ENCODE measurements at regions not wholly inside any gene's neighbourhood (a gene's known extent, or its start where the extent isn't known, plus 50 kb on each side); places are given as distances from the start of the nearest gene placed in this dataset.
A peak's percentile ranks its signal among the peaks of the same experiment; 100 is the strongest.

- ATAC-seq (no peak), DNase-seq (no peak)
- Mint-ChIP-seq H3K36me3 (ENCODE audit: insufficient read depth) (no peaks in the 10 kb centered on the region), H3K27me3 (ENCODE audit: low read depth) (peaks cover 11% of the 10 kb centered on the region), H3K4me3 (no peak overlapping the region), H3K9me3 (no peaks in the 10 kb centered on the region), H3K4me1 (ENCODE audit: low read depth) (peaks cover 10% of the 10 kb centered on the region)
Observed at GRCh38 chr10:31606841-31607240, 287.8 kb downstream of the ZEB1 start.

DNA sequence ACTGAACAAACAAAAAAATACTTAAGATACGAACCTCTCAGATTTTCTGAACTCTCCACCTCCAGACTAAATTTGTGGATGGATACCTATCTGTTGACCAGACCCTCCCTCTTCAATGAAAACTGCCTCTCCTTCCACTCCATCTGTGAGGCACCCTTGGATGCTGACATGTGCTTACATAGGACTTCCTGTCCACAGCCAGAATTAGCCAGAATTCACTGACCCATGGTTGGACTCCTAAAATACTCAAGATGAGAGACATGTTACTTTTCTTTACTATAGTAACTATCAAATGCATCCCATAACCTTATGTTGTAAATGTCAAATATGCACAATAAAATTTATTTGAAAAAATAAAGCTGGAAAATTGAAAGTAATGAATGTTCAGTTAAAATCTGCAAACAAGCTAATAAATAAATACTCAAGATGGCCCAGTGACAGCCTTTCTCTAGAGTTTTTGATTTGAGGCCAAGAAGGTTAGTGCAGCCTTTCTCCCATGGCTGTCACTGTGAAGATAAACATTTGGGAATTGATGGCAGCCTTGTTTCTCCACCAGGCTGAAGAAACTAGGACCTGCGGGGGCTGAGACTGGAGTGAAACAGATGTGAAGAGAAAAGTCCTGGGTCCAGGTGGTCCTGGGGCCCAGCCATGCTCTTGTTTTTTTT is 287.0 kb downstream of the ZEB1 start:
- Mint-ChIP-seq H3K27me3 (ENCODE audit: low read depth) (peaks cover 5% of the 10 kb centered on the region), H3K4me3 (no peak overlapping the region), H3K9me3 (no peaks in the 10 kb centered on the region), H3K36me3 (ENCODE audit: insufficient read depth) (no peaks in the 10 kb centered on the region), H3K4me1 (ENCODE audit: low read depth) (peaks cover 15% of the 10 kb centered on the region)
- DNase-seq, result no peak
- no peak for ATAC-seq

GRCh38 chr10:31605426-31605825 is 286.4 kb downstream of the ZEB1 start:
- ATAC-seq (no peak), DNase-seq (no peak)
- no peak overlapping the region for H3K4me3 Mint-ChIP-seq
- peaks cover 5% of the 10 kb centered on the region for H3K27me3 Mint-ChIP-seq (ENCODE audit: low read depth)
- peaks cover 19% of the 10 kb centered on the region for H3K4me1 Mint-ChIP-seq (ENCODE audit: low read depth)
- no peaks in the 10 kb centered on the region for H3K36me3 Mint-ChIP-seq (ENCODE audit: insufficient read depth)
- H3K9me3 Mint-ChIP-seq, result no peaks in the 10 kb centered on the region

- Mint-ChIP-seq H3K4me3 (peak overlapping the region; percentile 80), H3K4me1 (ENCODE audit: low read depth) (peaks cover 22% of the 10 kb centered on the region), H3K9me3 (no peaks in the 10 kb centered on the region), H3K36me3 (ENCODE audit: insufficient read depth) (no peaks in the 10 kb centered on the region), H3K27me3 (ENCODE audit: low read depth) (peaks cover 5% of the 10 kb centered on the region)
- ATAC-seq (no peak), DNase-seq (no peak)
Observed at GRCh38 chr10:31604646-31605170, 285.7 kb downstream of the ZEB1 start.

DNA sequence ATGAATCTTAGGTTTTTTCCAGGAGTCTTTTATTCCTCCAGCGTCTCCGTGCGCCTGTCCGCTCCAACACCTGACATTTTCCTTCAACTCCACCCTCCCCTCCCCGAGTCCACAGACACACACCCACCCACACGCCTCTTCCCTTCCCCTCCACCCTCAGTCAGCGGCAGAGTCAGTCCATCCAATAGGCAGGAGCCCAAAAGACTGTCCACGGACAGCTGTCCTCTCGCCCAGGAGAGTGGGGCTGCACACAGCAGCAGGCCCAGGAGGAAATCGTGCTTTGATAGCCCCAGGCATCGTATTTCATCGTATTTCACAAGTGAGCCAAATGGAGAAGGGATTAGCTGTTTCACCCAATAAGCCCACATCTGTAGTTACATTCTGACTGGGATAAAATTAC is 285.1 kb downstream of the ZEB1 start:
- no peaks in the 10 kb centered on the region for H3K9me3 Mint-ChIP-seq
- peaks cover 22% of the 10 kb centered on the region for H3K4me1 Mint-ChIP-seq (ENCODE audit: low read depth)
- H3K27me3 Mint-ChIP-seq (ENCODE audit: low read depth), result peaks cover 5% of the 10 kb centered on the region
- no peaks in the 10 kb centered on the region for H3K36me3 Mint-ChIP-seq (ENCODE audit: insufficient read depth)
- ATAC-seq (no peak), DNase-seq (no peak)
- peak overlapping the region; percentile 80 for H3K4me3 Mint-ChIP-seq

- ATAC-seq, result peak; percentile 89 to 92
- DNase-seq, result peak; percentile 59
- Mint-ChIP-seq H3K9me3 (no peaks in the 10 kb centered on the region), H3K36me3 (ENCODE audit: insufficient read depth) (no peaks in the 10 kb centered on the region), H3K4me1 (ENCODE audit: low read depth) (peaks cover 22% of the 10 kb centered on the region), H3K27me3 (ENCODE audit: low read depth) (peaks cover 5% of the 10 kb centered on the region), H3K4me3 (peak overlapping the region; percentile 80)
Observed at GRCh38 chr10:31603235-31604087, 284.4 kb downstream of the ZEB1 start.

DNA sequence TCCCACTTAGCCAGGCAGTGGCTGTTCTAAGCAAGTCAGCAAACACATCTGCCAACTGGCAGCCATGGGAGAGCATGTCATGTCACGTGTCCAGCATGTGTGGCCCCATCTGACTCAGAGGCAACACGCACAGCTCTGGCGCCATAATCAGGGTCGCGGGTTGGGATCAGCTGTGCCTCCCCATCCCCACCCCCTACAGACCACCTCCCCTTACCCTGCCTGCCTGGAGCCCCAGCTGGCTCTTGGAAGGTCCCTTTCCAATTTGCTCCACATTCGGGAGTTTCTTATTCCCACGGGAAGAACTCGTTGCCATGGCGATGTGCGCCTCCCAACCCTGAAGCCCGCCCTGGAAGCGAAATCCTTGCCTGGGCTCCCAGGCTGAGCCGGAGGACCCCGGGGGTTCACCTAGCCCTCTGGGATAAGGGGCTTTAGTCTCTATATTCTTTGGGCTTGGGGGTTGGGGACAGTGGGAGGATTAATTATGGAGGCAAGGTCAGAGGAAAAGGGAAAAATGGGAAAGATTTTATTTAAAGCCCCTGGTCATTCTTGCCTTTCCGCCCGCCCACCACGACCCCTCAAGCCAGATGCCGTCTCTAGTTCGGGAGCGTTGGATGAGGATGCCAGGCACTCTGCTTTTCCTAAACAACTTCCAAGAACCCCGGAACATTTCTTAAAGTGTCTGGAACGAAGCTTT is 283.7 kb downstream of the ZEB1 start:
- no peak for ATAC-seq
- no peaks in the 10 kb centered on the region for H3K36me3 Mint-ChIP-seq (ENCODE audit: insufficient read depth)
- no peaks in the 10 kb centered on the region for H3K9me3 Mint-ChIP-seq
- H3K4me3 Mint-ChIP-seq, result peak overlapping the region; percentile 71
- peaks cover 22% of the 10 kb centered on the region for H3K4me1 Mint-ChIP-seq (ENCODE audit: low read depth)
- no peak for DNase-seq
- H3K27me3 Mint-ChIP-seq (ENCODE audit: low read depth), result peaks cover 4% of the 10 kb centered on the region

GRCh38 chr10:31601136-31601535 is 282.1 kb downstream of the ZEB1 start:
- Mint-ChIP-seq H3K9me3 (no peaks in the 10 kb centered on the region), H3K36me3 (ENCODE audit: insufficient read depth) (no peaks in the 10 kb centered on the region), H3K4me1 (ENCODE audit: low read depth) (peaks cover 22% of the 10 kb centered on the region), H3K27me3 (ENCODE audit: low read depth) (peaks cover 4% of the 10 kb centered on the region), H3K4me3 (no peak overlapping the region)
- DNase-seq, result no peak
- peak in 1 of 2 donors; percentile 17 for ATAC-seq

DNA sequence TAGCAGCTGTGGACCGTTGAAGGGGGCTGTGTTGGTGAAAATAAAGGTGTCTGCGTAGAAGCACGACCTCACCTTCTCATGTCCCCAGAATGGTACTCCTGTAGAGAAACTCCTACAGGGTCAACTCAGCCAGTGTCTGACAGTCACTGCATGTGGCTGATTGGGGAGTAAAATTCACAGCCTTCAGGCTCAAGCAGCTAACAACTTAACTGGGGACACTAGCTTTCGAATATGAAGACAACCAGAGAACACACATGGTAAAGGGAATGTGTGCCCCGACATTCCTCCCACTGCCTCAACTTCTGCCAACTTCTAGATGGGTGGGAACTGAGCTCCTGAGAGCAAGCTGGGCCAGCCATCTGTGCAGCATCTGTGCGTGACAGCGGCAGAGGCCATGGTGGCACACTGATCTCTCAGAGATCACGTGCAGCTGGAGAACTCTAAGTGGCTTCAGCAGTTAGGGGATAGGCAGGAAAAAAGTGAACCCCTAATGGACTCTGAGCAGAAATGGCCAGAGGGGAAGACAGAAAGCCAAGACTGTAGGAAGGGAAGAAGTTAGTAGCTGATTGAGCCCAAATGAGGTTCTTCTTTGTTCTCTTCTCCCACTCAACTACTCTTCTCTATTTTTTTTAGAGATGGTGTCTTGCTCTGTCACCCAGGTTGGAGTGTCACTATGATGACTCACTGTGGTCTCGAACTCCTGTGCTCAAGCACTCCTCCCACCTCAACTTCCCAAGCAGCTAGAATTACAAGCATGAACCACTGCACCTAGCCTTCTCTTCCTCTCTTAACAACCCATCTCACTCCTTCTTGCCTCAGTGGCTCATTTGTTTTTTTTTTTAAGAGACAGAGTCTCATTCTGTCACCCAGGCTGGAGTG is 280.8 kb downstream of the ZEB1 start:
- no peak overlapping the region for H3K4me3 Mint-ChIP-seq
- DNase-seq (no peak), ATAC-seq (peak; percentile 34 to 53)
- H3K27me3 Mint-ChIP-seq (ENCODE audit: low read depth), result peaks cover 4% of the 10 kb centered on the region
- no peaks in the 10 kb centered on the region for H3K36me3 Mint-ChIP-seq (ENCODE audit: insufficient read depth)
- H3K4me1 Mint-ChIP-seq (ENCODE audit: low read depth), result peaks cover 22% of the 10 kb centered on the region
- H3K9me3 Mint-ChIP-seq, result no peaks in the 10 kb centered on the region

- Mint-ChIP-seq H3K4me1 (ENCODE audit: low read depth) (peaks cover 12% of the 10 kb centered on the region), H3K4me3 (no peak overlapping the region), H3K9me3 (peaks cover 6% of the 10 kb centered on the region), H3K36me3 (ENCODE audit: insufficient read depth) (no peaks in the 10 kb centered on the region), H3K27me3 (ENCODE audit: low read depth) (peaks cover 9% of the 10 kb centered on the region)
- no peak for DNase-seq
- no peak for ATAC-seq
Observed at GRCh38 chr10:31596765-31597164, 277.7 kb downstream of the ZEB1 start.

GRCh38 chr10:31595992-31596391 is 277.0 kb downstream of the ZEB1 start:
- DNase-seq (no peak), ATAC-seq (no peak)
- Mint-ChIP-seq H3K9me3 (peaks cover 11% of the 10 kb centered on the region), H3K4me1 (ENCODE audit: low read depth) (peaks cover 7% of the 10 kb centered on the region), H3K36me3 (ENCODE audit: insufficient read depth) (no peaks in the 10 kb centered on the region), H3K27me3 (ENCODE audit: low read depth) (peaks cover 9% of the 10 kb centered on the region), H3K4me3 (no peak overlapping the region)

- H3K36me3 Mint-ChIP-seq (ENCODE audit: insufficient read depth), result no peaks in the 10 kb centered on the region
- no peak overlapping the region for H3K4me3 Mint-ChIP-seq
- peaks cover 18% of the 10 kb centered on the region for H3K27me3 Mint-ChIP-seq (ENCODE audit: low read depth)
- no peak for DNase-seq
- no peak for ATAC-seq
- peaks cover 19% of the 10 kb centered on the region for H3K9me3 Mint-ChIP-seq
- no peaks in the 10 kb centered on the region for H3K4me1 Mint-ChIP-seq (ENCODE audit: low read depth)
Observed at GRCh38 chr10:31594347-31594873, 275.4 kb downstream of the ZEB1 start.

- Mint-ChIP-seq H3K36me3 (ENCODE audit: insufficient read depth) (no peaks in the 10 kb centered on the region), H3K4me1 (ENCODE audit: low read depth) (no peaks in the 10 kb centered on the region), H3K27me3 (ENCODE audit: low read depth) (peaks cover 23% of the 10 kb centered on the region), H3K4me3 (no peak overlapping the region), H3K9me3 (peaks cover 19% of the 10 kb centered on the region)
- ATAC-seq (no peak), DNase-seq (no peak)
Observed at GRCh38 chr10:31593124-31593523, 274.1 kb downstream of the ZEB1 start.
